ENCODE measurements at regions not wholly inside any gene's neighbourhood (a gene's known extent, or its start where the extent isn't known, plus 50 kb on each side); places are given as distances from the start of the nearest gene placed in this dataset.
A peak's percentile ranks its signal among the peaks of the same experiment; 100 is the strongest.
"Not testable (repeated sequence)": the region's sequence is repeated elsewhere in the genome, so short reads cannot be mapped to it uniquely, and the experiment has no call there.

- H3K4me3 ChIP-seq (ENCODE audit: low read length), result no peak overlapping the region
- no peak for DNase-seq (ENCODE audit: low read depth)
- TF ChIP-seq, protein P1, sequence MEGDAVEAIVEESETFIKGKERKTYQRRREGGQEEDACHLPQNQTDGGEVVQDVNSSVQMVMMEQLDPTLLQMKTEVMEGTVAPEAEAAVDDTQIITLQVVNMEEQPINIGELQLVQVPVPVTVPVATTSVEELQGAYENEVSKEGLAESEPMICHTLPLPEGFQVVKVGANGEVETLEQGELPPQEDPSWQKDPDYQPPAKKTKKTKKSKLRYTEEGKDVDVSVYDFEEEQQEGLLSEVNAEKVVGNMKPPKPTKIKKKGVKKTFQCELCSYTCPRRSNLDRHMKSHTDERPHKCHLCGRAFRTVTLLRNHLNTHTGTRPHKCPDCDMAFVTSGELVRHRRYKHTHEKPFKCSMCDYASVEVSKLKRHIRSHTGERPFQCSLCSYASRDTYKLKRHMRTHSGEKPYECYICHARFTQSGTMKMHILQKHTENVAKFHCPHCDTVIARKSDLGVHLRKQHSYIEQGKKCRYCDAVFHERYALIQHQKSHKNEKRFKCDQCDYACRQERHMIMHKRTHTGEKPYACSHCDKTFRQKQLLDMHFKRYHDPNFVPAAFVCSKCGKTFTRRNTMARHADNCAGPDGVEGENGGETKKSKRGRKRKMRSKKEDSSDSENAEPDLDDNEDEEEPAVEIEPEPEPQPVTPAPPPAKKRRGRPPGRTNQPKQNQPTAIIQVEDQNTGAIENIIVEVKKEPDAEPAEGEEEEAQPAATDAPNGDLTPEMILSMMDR (conservative IDR thresholded peaks at IDR 0.05; ENCODE audit: low read depth, low read length), result no peak
These were observed 155.8 kb downstream of the TBC1D2B start for GRCh38 chr15:77921664-77922063.

GRCh38 chr15:77916966-77917635 is 160.4 kb downstream of the TBC1D2B start:
- H3K4me3 ChIP-seq (ENCODE audit: low read length); DNase-seq (ENCODE audit: low read depth): not testable (repeated sequence)

- not testable (repeated sequence) for DNase-seq (ENCODE audit: low read depth); H3K4me3 ChIP-seq (ENCODE audit: low read length)
These were observed 161.6 kb downstream of the TBC1D2B start for GRCh38 chr15:77915961-77916330.

DNA sequence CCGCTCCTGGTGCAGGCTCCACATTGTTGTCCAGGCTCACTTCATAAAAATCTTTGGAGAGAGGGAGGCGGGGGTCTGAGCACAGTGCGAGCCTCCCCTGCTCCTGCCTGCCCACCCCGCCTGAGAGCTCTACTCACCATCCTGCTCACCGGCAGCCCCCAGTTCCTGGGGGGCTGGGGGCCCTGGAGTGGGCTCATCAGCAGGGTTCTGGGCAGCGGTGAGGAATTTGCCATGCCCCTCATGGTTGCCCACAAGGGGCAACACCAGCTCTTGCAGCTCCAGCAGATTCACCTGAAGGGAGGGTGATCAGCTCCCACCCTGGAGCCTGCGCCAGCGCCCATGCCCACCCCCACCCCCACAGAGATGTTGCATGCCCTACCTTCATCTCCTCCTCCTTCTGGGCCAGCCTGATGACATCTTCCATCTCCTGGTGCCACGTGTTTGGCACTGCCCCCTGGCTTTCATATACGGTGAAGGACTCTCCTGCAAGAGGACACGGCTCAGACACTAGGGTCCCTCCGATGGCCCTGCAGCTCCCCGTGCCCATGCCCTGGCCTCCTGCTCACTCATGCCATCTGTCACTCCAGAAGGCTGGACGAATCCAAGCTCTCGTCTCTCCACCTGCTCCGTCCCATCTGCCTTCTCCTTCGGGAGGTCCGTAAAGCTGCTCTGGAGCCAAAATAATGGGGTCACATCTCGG is 162.1 kb downstream of the TBC1D2B start:
- TF ChIP-seq, protein P1 (conservative IDR thresholded peaks at IDR 0.05; ENCODE audit: low read depth, low read length), result no peak

GRCh38 chr15:77914531-77914930 is 163.0 kb downstream of the TBC1D2B start:
- DNase-seq (ENCODE audit: low read depth); H3K4me3 ChIP-seq (ENCODE audit: low read length): not testable (repeated sequence)

More for the DNA sequence above, 162.1 kb downstream of the TBC1D2B start:
- DNase-seq (ENCODE audit: low read depth), result no peak
- no peak overlapping the region for H3K4me3 ChIP-seq (ENCODE audit: low read length)

GRCh38 chr15:77910030-77910911 is 167.2 kb downstream of the TBC1D2B start:
- peak overlapping the region; percentile 52 for H3K4me3 ChIP-seq (ENCODE audit: low read length)
- TF ChIP-seq, protein P1 (conservative IDR thresholded peaks at IDR 0.05; ENCODE audit: low read depth, low read length), result peak; percentile 59

GRCh38 chr15:77909182-77909940 is 168.2 kb downstream of the TBC1D2B start:
- TF ChIP-seq, protein P1 (conservative IDR thresholded peaks at IDR 0.05; ENCODE audit: low read depth, low read length), result no peak
- no peak for DNase-seq (ENCODE audit: low read depth)
- no peak overlapping the region for H3K4me3 ChIP-seq (ENCODE audit: low read length)

More at GRCh38 chr15:77910030-77910911, 167.2 kb downstream of the TBC1D2B start:
- peak; percentile 27 for DNase-seq (ENCODE audit: low read depth)

DNA sequence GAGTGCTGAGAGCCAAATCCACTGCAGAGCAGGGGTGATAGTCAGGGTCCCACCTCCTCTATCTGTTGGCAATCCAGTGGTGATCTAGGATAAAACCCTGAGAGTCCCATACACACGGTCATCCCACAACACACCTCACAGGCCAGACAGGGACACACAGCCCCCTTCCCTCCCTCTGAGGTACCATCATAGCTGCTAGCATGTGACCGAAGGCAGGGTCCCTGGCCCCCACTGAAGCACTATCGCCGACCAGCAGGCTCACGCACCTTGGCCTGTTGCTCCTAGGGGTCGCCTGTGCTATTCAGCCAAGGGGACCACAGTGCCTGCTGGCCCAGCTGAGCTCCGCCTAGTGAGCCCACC is 168.8 kb downstream of the TBC1D2B start:
- not testable (repeated sequence) for H3K4me3 ChIP-seq (ENCODE audit: low read length); DNase-seq (ENCODE audit: low read depth)

All from retinal pigment epithelial cell (primary cell).